GM19438 (cell line): ENCODE measurements at regions not wholly inside any gene's neighbourhood (a gene's known extent, or its start where the extent isn't known, plus 50 kb on each side); places are given as distances from the start of the nearest gene placed in this dataset.
"Not testable (repeated sequence)": the region's sequence is repeated elsewhere in the genome, so short reads cannot be mapped to it uniquely, and the experiment has no call there.

ENCODE experiments used
- ATAC-seq: cut with Tn5 transposase; IDR thresholded peaks from one replicate; pipeline ENCODE4 v1.9.1; 2021; ENCODE audit warnings: low read depth; ENCODE audit not compliant: unreplicated experiment

GRCh38 chr12:128098730-128099129, 168.2 kb upstream of the TMEM132C start:
- ATAC-seq, result no peak

- no peak for ATAC-seq
Observed at GRCh38 chr12:128103152-128103551, 163.8 kb upstream of the TMEM132C start.

- ATAC-seq, result no peak
Observed at GRCh38 chr12:128109236-128109635, 157.7 kb upstream of the TMEM132C start.

GRCh38 chr12:128109636-128110035, 157.3 kb upstream of the TMEM132C start:
- ATAC-seq, result no peak

GRCh38 chr12:128111333-128111732, 155.6 kb upstream of the TMEM132C start:
- no peak for ATAC-seq

- no peak for ATAC-seq
Observed at GRCh38 chr12:128111951-128112350, 155.0 kb upstream of the TMEM132C start.

- not testable (repeated sequence) for ATAC-seq
Observed at GRCh38 chr12:128113250-128113649, 153.7 kb upstream of the TMEM132C start.

- ATAC-seq, result no peak
Observed at GRCh38 chr12:128114485-128114884, 152.5 kb upstream of the TMEM132C start.

GRCh38 chr12:128116537-128116936, 150.4 kb upstream of the TMEM132C start:
- ATAC-seq, result no peak

- no peak for ATAC-seq
Observed at GRCh38 chr12:128120035-128120434, 146.9 kb upstream of the TMEM132C start.

- no peak for ATAC-seq
Observed at GRCh38 chr12:128121424-128121823, 145.5 kb upstream of the TMEM132C start.

- no peak for ATAC-seq
Observed at GRCh38 chr12:128123096-128123495, 143.9 kb upstream of the TMEM132C start.

- no peak for ATAC-seq
Observed at GRCh38 chr12:128131955-128132354, 135.0 kb upstream of the TMEM132C start.

GRCh38 chr12:128133321-128134073, 133.5 kb upstream of the TMEM132C start:
- no peak for ATAC-seq

- peak; percentile 80 for ATAC-seq
Observed at GRCh38 chr12:128137140-128137539, 129.8 kb upstream of the TMEM132C start.

- no peak for ATAC-seq
Observed at GRCh38 chr12:128138125-128138524, 128.8 kb upstream of the TMEM132C start.

- no peak for ATAC-seq
Observed at GRCh38 chr12:128140551-128140950, 126.4 kb upstream of the TMEM132C start.

- ATAC-seq, result no peak
Observed at GRCh38 chr12:128150961-128151360, 116.0 kb upstream of the TMEM132C start.

GRCh38 chr12:128155571-128155970, 111.4 kb upstream of the TMEM132C start:
- ATAC-seq, result no peak

GRCh38 chr12:128163086-128163485, 103.9 kb upstream of the TMEM132C start:
- ATAC-seq, result no peak

- no peak for ATAC-seq
Observed at GRCh38 chr12:128164533-128164932, 102.4 kb upstream of the TMEM132C start.

- ATAC-seq, result no peak
Observed at GRCh38 chr12:128165387-128165786, 101.6 kb upstream of the TMEM132C start.

- ATAC-seq, result no peak
Observed at GRCh38 chr12:128168273-128168672, 98.7 kb upstream of the TMEM132C start.
